Stimulated activated naive B cell treated with anti-CD40 and anti-IgM and Interleukin-4, amounts not matched to agents 10 μg/mL and 1 μg/mL and 100 μg/mL, for 72 hours (primary cell): ENCODE measurements at regions not wholly inside any gene's neighbourhood (a gene's known extent, or its start where the extent isn't known, plus 50 kb on each side); places are given as distances from the start of the nearest gene placed in this dataset.

Experiments
- ATAC-seq, 2 donors: fragments of 150-1000 bp; cut with Tn5 transposase; replicated peaks; 2 replicates each; pipeline ENCODE4 v1.10.0; 2021; ENCODE audit warnings: moderate library complexity in 1 of 2
- DNase-seq: peaks from one replicate; pipeline ENCODE4 v3.0.0; 2021
- H3K27ac Mint-ChIP-seq: one replicate; pipeline ENCODE4 v1.8.0; 2022; ENCODE audit warnings: mild to moderate bottlenecking, mixed read lengths
- H3K27me3 Mint-ChIP-seq, 2 donors: one replicate each; pipeline ENCODE4 v1.8.0; 2022; ENCODE audit warnings: mixed read lengths in 2 of 2
- H3K36me3 Mint-ChIP-seq, 2 donors: one replicate each; pipeline ENCODE4 v1.8.0; 2022; ENCODE audit warnings: mixed read lengths in 2 of 2, mild to moderate bottlenecking in 1 of 2
- H3K4me1 Mint-ChIP-seq, 2 donors: one replicate each; pipeline ENCODE4 v1.8.0; 2022; ENCODE audit warnings: mixed read lengths in 2 of 2, mild to moderate bottlenecking in 1 of 2
- H3K4me3 Mint-ChIP-seq, 2 donors: one replicate each; pipeline ENCODE4 v1.8.0; 2022; ENCODE audit warnings: mild to moderate bottlenecking in 2 of 2, mixed read lengths in 2 of 2, moderate library complexity in 1 of 2
- H3K9me3 Mint-ChIP-seq, 2 donors: one replicate each; pipeline ENCODE4 v1.8.0; 2022; ENCODE audit warnings: mixed read lengths in 2 of 2, mild to moderate bottlenecking in 1 of 2

DNA sequence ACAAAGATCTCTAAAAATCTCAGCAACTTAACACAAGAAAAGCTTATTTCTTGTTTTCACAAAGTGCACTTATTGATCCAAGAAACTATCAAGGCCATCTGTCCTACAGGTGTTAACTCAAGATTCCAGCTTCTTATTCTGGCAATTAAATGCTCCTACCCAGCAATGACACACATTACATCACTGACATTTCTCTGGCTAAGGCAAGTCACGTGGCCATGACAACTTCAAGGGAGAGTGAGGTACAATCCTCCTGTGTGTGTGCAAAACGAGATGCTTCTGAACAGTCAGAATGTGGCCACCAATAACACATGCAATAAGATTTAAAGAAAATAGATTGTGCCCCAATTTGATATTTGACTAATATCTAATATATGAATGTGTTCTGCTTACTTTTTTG is 169.3 kb upstream of the BTBD3 start:
- Mint-ChIP-seq H3K4me3 (no peak overlapping the region), H3K4me1 (no peaks in the 10 kb centered on the region), H3K27ac (no peak overlapping the region), H3K27me3 (no peaks in the 10 kb centered on the region), H3K36me3 (no peaks in the 10 kb centered on the region), H3K9me3 (peaks cover 0 to 5% of the 10 kb centered on the region in 2 donors)
- ATAC-seq: no peak
- no peak for DNase-seq

DNA sequence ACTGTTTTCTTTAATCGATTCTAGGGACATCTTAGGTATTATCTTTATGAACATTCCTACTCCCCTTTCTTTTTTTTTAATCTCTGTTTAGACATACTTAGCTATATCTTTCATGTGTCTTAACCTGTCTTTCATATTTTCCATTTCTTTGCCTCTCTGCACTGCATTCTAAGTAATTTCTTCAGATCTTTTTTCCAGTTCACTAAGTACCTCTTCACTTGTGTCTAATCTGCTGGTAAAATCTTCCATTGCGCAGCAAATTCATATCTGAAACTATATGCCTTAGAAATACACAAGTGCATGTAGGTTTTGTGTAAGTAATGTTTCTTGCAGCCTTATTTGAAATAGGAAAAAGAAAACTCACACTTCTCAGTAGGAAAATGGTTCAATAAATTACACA is 165.4 kb upstream of the BTBD3 start:
- H3K4me3 Mint-ChIP-seq: no peak overlapping the region
- H3K36me3 Mint-ChIP-seq: no peaks in the 10 kb centered on the region
- H3K27ac Mint-ChIP-seq: no peak overlapping the region
- DNase-seq (no peak), ATAC-seq (no peak)
- H3K9me3 Mint-ChIP-seq: peaks cover 0 to 7% of the 10 kb centered on the region in 2 donors
- no peaks in the 10 kb centered on the region for H3K4me1 Mint-ChIP-seq
- no peaks in the 10 kb centered on the region for H3K27me3 Mint-ChIP-seq

- no peak overlapping the region for H3K4me3 Mint-ChIP-seq
- H3K27me3 Mint-ChIP-seq: no peaks in the 10 kb centered on the region
- peaks cover 0 to 5% of the 10 kb centered on the region in 2 donors for H3K9me3 Mint-ChIP-seq
- no peak for DNase-seq
- no peak overlapping the region for H3K27ac Mint-ChIP-seq
- no peaks in the 10 kb centered on the region for H3K4me1 Mint-ChIP-seq
- H3K36me3 Mint-ChIP-seq: no peaks in the 10 kb centered on the region
- ATAC-seq: no peak
Observed at GRCh38 chr20:11753155-11753554, 164.5 kb upstream of the BTBD3 start.

DNA sequence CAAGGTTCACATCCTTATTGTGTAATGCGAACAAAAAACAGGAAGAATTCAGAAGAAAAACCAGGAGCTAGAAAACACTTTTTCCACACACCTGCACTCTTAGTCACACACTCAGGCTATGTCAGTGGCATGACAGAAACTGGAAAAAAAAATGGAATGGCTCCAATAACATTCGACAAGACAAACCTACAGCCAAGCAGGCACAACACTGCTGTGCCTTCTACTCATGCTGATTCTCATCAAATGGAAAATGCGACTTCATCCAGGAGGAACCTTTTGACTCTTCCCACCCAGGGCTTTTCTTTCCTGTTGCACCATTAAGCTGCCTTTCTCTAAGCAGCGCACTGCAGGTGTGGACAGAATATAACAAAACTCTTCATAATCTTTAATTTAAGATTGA is 163.2 kb upstream of the BTBD3 start:
- H3K36me3 Mint-ChIP-seq: no peaks in the 10 kb centered on the region
- H3K9me3 Mint-ChIP-seq: peaks cover 0 to 5% of the 10 kb centered on the region in 2 donors
- no peak for DNase-seq
- no peak overlapping the region for H3K27ac Mint-ChIP-seq
- no peak overlapping the region for H3K4me3 Mint-ChIP-seq
- H3K4me1 Mint-ChIP-seq: no peaks in the 10 kb centered on the region
- ATAC-seq: no peak
- H3K27me3 Mint-ChIP-seq: no peaks in the 10 kb centered on the region

GRCh38 chr20:11755071-11755841 is 162.4 kb upstream of the BTBD3 start:
- ATAC-seq (no peak), DNase-seq (no peak)
- peaks cover 0 to 5% of the 10 kb centered on the region in 2 donors for H3K9me3 Mint-ChIP-seq
- no peaks in the 10 kb centered on the region for H3K4me1 Mint-ChIP-seq
- no peak overlapping the region for H3K27ac Mint-ChIP-seq
- H3K4me3 Mint-ChIP-seq: no peak overlapping the region
- H3K36me3 Mint-ChIP-seq: no peaks in the 10 kb centered on the region
- no peaks in the 10 kb centered on the region for H3K27me3 Mint-ChIP-seq

GRCh38 chr20:11761497-11761896 is 156.2 kb upstream of the BTBD3 start:
- no peaks in the 10 kb centered on the region for H3K27me3 Mint-ChIP-seq
- H3K9me3 Mint-ChIP-seq: peaks cover 0 to 3% of the 10 kb centered on the region in 2 donors
- no peaks in the 10 kb centered on the region for H3K36me3 Mint-ChIP-seq
- H3K4me3 Mint-ChIP-seq: no peak overlapping the region
- H3K27ac Mint-ChIP-seq: no peak overlapping the region
- no peaks in the 10 kb centered on the region for H3K4me1 Mint-ChIP-seq
- no peak for DNase-seq
- no peak for ATAC-seq

- H3K27ac Mint-ChIP-seq: no peak overlapping the region
- H3K9me3 Mint-ChIP-seq: peaks cover 0 to 3% of the 10 kb centered on the region in 2 donors
- DNase-seq (no peak), ATAC-seq (no peak)
- no peak overlapping the region for H3K4me3 Mint-ChIP-seq
- no peaks in the 10 kb centered on the region for H3K4me1 Mint-ChIP-seq
- no peaks in the 10 kb centered on the region for H3K27me3 Mint-ChIP-seq
- no peaks in the 10 kb centered on the region for H3K36me3 Mint-ChIP-seq
Observed at GRCh38 chr20:11766961-11767360, 150.7 kb upstream of the BTBD3 start.

- no peaks in the 10 kb centered on the region for H3K27me3 Mint-ChIP-seq
- H3K9me3 Mint-ChIP-seq: peaks cover 6 to 7% of the 10 kb centered on the region in 2 donors
- H3K4me3 Mint-ChIP-seq: no peak overlapping the region
- H3K4me1 Mint-ChIP-seq: no peaks in the 10 kb centered on the region
- H3K36me3 Mint-ChIP-seq: no peaks in the 10 kb centered on the region
- no peak for DNase-seq
- H3K27ac Mint-ChIP-seq: no peak overlapping the region
- ATAC-seq: no peak
Observed at GRCh38 chr20:11769825-11770224, 147.9 kb upstream of the BTBD3 start.

DNA sequence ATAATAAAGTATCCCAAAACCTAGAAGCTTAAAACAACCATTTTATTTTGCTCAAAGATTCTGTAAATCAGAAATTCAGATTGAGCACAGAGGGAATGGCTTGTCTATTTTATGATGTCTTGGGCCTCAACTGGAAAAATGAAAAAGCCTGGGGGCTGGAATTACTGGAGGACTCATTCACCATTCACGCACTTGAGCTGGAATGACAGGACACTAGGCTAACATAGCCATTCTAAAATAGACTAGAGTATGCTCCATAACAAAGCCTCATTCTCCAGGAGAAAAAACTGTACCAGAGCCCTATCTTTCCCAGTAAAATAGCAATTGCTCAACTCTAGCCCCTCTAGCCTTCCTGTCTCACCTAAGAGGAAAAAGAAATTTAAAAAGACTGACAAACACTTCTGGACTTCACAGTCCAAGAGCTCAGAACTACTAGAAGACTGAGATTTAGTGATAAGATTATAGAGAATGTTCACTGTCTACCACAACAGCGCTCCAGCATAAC is 145.4 kb upstream of the BTBD3 start:
- no peaks in the 10 kb centered on the region for H3K4me1 Mint-ChIP-seq
- H3K36me3 Mint-ChIP-seq: no peaks in the 10 kb centered on the region
- DNase-seq (no peak), ATAC-seq (no peak)
- no peak overlapping the region for H3K4me3 Mint-ChIP-seq
- H3K27ac Mint-ChIP-seq: no peak overlapping the region
- H3K9me3 Mint-ChIP-seq: peaks cover 5 to 7% of the 10 kb centered on the region in 2 donors
- no peaks in the 10 kb centered on the region for H3K27me3 Mint-ChIP-seq

- Mint-ChIP-seq H3K9me3 (peaks cover 5 to 7% of the 10 kb centered on the region in 2 donors), H3K27me3 (peaks cover 0 to 4% of the 10 kb centered on the region in 2 donors), H3K27ac (no peak overlapping the region), H3K4me3 (no peak overlapping the region), H3K4me1 (peaks cover 0 to 2% of the 10 kb centered on the region in 2 donors), H3K36me3 (no peaks in the 10 kb centered on the region)
- ATAC-seq (no peak), DNase-seq (no peak)
Observed at GRCh38 chr20:11776687-11777086, 141.0 kb upstream of the BTBD3 start.

DNA sequence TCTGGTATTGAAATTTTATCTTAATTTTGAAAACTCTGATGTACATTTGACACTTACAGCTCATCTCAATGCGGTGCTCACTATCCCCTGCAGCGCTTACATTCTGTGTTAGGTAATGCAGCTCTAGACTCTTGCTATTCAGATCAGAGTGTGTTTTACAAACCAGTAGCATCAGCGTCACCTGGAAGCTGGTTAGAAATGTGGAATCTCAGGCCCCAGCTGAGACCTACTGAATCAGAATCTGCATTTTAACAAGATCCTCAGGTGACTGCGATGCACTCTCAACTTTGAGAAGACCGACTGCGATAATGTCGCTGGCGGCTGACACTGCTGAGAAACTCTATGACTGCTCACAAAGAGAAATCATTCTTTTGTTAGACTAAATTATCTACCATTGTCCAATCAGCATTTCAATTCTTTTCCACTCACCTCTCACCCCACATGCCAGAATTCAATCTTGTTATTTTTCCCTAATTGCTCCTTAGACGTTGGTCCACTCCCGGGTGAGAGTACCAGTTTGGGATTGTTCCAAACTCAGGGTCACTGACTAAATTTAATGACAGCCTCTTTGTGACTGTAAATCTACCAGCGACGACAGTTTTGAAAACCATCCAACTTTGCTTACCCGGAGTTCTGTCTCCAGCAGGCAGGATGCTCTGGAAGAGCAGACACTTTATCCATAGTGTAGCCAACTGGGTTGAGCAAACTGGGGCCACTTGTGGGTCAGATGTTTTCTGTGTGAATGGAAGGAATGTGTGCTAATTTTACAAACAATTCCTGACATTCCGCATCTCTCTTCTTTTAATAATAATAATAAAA is 140.1 kb upstream of the BTBD3 start:
- ATAC-seq: no peak
- H3K27me3 Mint-ChIP-seq: peaks cover 0 to 4% of the 10 kb centered on the region in 2 donors
- H3K9me3 Mint-ChIP-seq: peaks cover 4 to 5% of the 10 kb centered on the region in 2 donors
- H3K27ac Mint-ChIP-seq: no peak overlapping the region
- DNase-seq: no peak
- no peak overlapping the region for H3K4me3 Mint-ChIP-seq
- H3K36me3 Mint-ChIP-seq: no peaks in the 10 kb centered on the region
- H3K4me1 Mint-ChIP-seq: peaks cover 0 to 2% of the 10 kb centered on the region in 2 donors

- H3K36me3 Mint-ChIP-seq: no peaks in the 10 kb centered on the region
- no peak for DNase-seq
- ATAC-seq: no peak
- H3K27me3 Mint-ChIP-seq: peaks cover 0 to 4% of the 10 kb centered on the region in 2 donors
- H3K27ac Mint-ChIP-seq: no peak overlapping the region
- no peak overlapping the region for H3K4me3 Mint-ChIP-seq
- H3K4me1 Mint-ChIP-seq: peaks cover 0 to 2% of the 10 kb centered on the region in 2 donors
- H3K9me3 Mint-ChIP-seq: no peaks in the 10 kb centered on the region
Observed at GRCh38 chr20:11778206-11778570, 139.5 kb upstream of the BTBD3 start.

DNA sequence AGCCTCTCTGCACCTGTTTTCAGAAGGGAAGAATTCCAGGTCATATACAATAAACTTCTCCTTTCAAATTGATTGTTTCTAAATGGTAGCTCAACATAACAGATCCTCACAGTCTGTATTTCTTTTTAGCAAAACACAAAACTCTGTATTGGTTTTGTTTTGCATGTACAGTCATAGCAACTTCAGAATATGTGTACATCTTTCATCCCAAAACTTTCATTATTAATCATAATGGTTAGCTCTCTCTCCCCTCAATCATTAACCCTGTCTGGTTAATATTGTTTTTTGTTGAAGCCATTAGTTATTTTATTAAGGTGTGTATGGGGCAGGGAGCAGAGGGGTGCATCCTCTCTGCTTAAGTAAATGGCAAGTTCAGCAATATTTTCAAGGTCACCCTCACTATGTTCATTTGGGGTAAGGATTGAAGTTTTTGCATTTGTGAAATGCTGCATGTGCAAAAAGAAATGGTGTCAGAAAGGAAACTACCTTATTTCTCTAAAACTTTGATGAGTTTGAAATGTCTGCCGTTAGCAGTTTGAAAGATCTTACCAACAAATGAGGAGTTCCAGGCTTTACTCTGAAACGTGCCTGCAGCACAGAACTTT is 136.8 kb upstream of the BTBD3 start:
- no peaks in the 10 kb centered on the region for H3K9me3 Mint-ChIP-seq
- no peak for DNase-seq
- peak; percentile 44 to 48 for ATAC-seq
- no peaks in the 10 kb centered on the region for H3K36me3 Mint-ChIP-seq
- peaks cover 0 to 2% of the 10 kb centered on the region in 2 donors for H3K4me1 Mint-ChIP-seq
- H3K27ac Mint-ChIP-seq: no peak overlapping the region
- peaks cover 0 to 4% of the 10 kb centered on the region in 2 donors for H3K27me3 Mint-ChIP-seq
- H3K4me3 Mint-ChIP-seq: no peak overlapping the region

DNA sequence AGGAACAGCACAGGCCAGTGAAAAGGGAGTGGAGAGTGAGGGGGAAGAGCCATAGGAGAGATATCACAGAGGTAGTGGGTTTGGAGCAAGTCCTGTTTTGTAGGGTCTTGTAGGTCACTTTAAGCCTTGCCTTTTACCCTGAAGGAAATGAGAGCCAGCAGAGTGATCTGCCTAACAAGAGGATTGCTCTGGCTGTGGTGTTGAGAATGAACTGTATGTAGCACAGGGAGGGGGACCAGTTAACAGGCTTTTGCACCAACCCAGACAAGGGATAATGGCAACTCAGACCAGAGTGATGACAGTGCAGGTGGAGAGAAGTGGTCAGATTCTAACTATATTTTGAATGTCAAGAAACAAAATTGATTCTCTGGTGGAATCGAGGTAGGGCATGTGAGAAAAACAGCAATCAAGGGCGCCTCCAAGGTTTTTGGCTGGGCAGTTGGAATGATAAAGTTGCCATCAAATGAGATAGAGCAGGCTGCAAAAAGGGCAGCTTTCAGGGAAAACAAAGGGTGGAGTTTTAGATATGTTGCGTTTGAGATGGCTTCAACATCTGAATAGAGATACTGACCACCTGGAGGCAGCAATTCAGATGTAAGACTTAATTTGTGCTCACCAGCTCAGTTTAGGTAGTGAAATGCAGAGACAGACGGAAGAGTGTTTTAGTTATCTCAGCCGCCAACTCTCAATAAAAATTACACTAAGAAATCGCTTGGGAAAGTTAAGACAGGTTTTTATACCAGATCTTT is 134.4 kb upstream of the BTBD3 start:
- H3K27me3 Mint-ChIP-seq: peaks cover 0 to 4% of the 10 kb centered on the region in 2 donors
- H3K36me3 Mint-ChIP-seq: no peaks in the 10 kb centered on the region
- H3K27ac Mint-ChIP-seq: no peak overlapping the region
- no peak for DNase-seq
- no peaks in the 10 kb centered on the region for H3K9me3 Mint-ChIP-seq
- H3K4me1 Mint-ChIP-seq: peaks cover 0 to 2% of the 10 kb centered on the region in 2 donors
- no peak overlapping the region for H3K4me3 Mint-ChIP-seq
- ATAC-seq: no peak
